ENCODE measurements at regions not wholly inside any gene's neighbourhood (a gene's known extent, or its start where the extent isn't known, plus 50 kb on each side); places are given as distances from the start of the nearest gene placed in this dataset.

DNA sequence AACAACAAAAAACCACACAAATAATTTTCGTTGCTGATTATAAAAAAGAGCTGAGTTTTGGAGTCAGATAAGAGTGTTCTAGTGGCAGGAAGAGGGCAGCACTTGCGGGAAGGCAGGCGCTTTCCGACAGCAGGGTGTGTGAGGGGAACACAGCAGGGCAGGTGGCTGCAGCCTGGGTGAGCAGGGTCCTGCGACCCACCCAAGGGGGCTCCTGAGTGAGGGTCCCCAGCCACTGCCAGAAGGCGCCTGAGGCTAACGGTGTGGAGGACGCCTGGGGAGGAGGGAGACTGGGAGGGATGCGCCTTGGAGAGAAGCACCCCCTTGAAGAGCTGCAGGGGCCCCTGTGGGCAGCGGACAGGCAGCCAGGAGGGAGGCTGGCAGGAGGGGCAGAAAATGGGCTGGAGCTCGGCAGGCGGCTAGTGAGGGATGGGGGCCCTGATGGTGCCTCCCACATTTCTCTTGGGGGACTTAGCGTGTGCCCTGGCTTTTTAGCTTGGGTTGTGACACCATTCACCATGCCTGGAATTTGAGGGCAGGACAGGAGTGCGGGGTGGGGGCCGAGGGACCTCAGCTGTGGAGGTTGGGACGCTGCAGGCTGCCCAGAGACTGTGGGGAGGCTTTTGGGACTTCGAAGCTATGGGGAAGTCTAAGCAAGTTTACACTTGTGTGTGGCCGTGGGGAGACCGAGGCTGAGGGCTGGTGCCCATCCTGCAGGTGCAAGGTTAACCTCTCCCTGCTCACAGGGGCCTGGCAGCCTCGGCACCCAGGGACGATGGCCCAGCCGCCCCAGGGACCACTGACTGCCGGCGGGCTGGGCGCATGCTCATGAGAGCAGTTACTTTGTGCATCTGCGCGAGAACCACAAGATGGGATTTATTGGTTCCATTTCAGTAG, 111.4 kb downstream of the SIK1 start:
- TF ChIP-seq, protein P1, sequence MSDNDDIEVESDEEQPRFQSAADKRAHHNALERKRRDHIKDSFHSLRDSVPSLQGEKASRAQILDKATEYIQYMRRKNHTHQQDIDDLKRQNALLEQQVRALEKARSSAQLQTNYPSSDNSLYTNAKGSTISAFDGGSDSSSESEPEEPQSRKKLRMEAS (IDR thresholded peaks at IDR 0.05) = no peak
- peak; percentile 27 for TF ChIP-seq RAD21 (IDR thresholded peaks at IDR 0.05; ENCODE audit: low read depth)
- intact Hi-C loops (cut with micrococcal nuclease) = no loop called here
- RAD21 ChIA-PET (ENCODE audit: low non-redundant PET in 1 of 2, low total read pairs in 2 of 2, uncharacterized antibody in 2 of 2, unreplicated experiment in 2 of 2) = no interaction called here

DNA sequence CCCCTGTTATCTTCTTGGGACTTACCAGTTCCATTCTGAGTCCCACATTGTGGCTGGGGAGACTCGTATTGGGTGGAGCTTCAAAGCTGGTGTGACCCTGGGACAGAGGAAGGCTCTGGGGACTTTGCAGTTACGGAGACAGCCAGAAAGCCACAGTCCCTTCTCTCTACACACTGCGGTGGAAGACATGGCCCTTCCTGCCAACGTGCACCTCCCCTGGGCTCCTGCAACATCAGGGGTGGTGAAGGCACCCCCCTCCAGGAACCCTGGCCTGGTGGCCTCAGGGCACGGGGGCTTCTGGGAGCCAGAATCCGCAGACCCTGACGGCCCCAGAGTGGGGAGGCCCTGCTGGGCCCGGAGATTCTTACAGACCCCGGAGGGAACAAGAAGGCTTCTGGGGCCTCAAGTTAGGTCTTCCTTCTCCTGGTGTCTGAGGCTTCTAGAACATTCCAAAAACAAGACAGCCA, 113.0 kb downstream of the SIK1 start:
- Histone ChIP-seq H4K20me1 (ENCODE audit: insufficient read depth) (no peaks in the 10 kb centered on the region), H3K27me3 (ENCODE audit: insufficient read depth, low read length) (no peaks in the 10 kb centered on the region), H3K9ac (ENCODE audit: low read length) (no peak overlapping the region), H3K79me2 (ENCODE audit: insufficient read depth, low read length) (no peaks in the 10 kb centered on the region), H3K4me1 (ENCODE audit: control insufficient read depth in 1 of 2, insufficient read depth in 2 of 2, low read length in 2 of 2) (no peaks in the 10 kb centered on the region), H3K9me3 (ENCODE audit: control insufficient read depth in 1 of 2, insufficient read depth in 1 of 2, low read depth in 1 of 2, low read length in 2 of 2) (peaks cover 0 to 6% of the 10 kb centered on the region in 2 experiments; a peak in 1 of 4 replicates), H3K9me2 (ENCODE audit: insufficient read depth) (no peaks in the 10 kb centered on the region), H3K27ac (ENCODE audit: low read depth, low read length) (no peak overlapping the region), H3K4me3 (replicated peaks in 1 of 2; ENCODE audit: low read depth in 1 of 2, low read length in 2 of 2) (no peak overlapping the region), H3K4me2 (ENCODE audit: low read length) (no peak overlapping the region), H3K36me3 (ENCODE audit: control insufficient read depth in 1 of 2, insufficient read depth in 2 of 2, low read length in 2 of 2) (no peaks in the 10 kb centered on the region), H2AFZ (ENCODE audit: low read depth, low read length, poor library complexity, severe bottlenecking) (no peak overlapping the region)
- CTCF ChIA-PET = no interaction called here
- ATAC-seq (no peak), DNase-seq (ENCODE audit: low read depth, low spot score) (no peak)
- intact Hi-C loops (cut with micrococcal nuclease) = no loop called here
- TF ChIP-seq EZH2 (IDR thresholded peaks at IDR 0.05) (no peak), ZNF274 (IDR thresholded peaks at IDR 0.05; ENCODE audit: low read depth, low read length) (no peak)
- RAD21 ChIA-PET (ENCODE audit: low non-redundant PET in 1 of 2, low total read pairs in 2 of 2, uncharacterized antibody in 2 of 2, unreplicated experiment in 2 of 2) = no interaction called here
- POLR2A ChIA-PET = no interaction called here
- BruUV-seq (replicated peaks) = no TSS peak

More for the DNA sequence above, 111.4 kb downstream of the SIK1 start:
- H3K4me3 ChIP-seq (replicated peaks in 1 of 2; ENCODE audit: low read depth in 1 of 2, low read length in 2 of 2) = no peak overlapping the region
- H3K9me2 ChIP-seq (ENCODE audit: insufficient read depth) = no peaks in the 10 kb centered on the region
- peak; percentile 46; the same call in 1 of the 2 replicates for ATAC-seq
- no peaks in the 10 kb centered on the region for H3K36me3 ChIP-seq (ENCODE audit: control insufficient read depth in 1 of 2, insufficient read depth in 2 of 2, low read length in 2 of 2)
- no peaks in the 10 kb centered on the region for H3K27me3 ChIP-seq (ENCODE audit: insufficient read depth, low read length)
- peaks cover 0 to 6% of the 10 kb centered on the region in 2 experiments; a peak in 1 of 4 replicates for H3K9me3 ChIP-seq (ENCODE audit: control insufficient read depth in 1 of 2, insufficient read depth in 1 of 2, low read depth in 1 of 2, low read length in 2 of 2)
- H2AFZ ChIP-seq (ENCODE audit: low read depth, low read length, poor library complexity, severe bottlenecking) = no peak overlapping the region
- H3K9ac ChIP-seq (ENCODE audit: low read length) = no peak overlapping the region
- H3K27ac ChIP-seq (ENCODE audit: low read depth, low read length) = no peak overlapping the region
- no peaks in the 10 kb centered on the region for H3K4me1 ChIP-seq (ENCODE audit: control insufficient read depth in 1 of 2, insufficient read depth in 2 of 2, low read length in 2 of 2)
- H3K4me2 ChIP-seq (ENCODE audit: low read length) = no peak overlapping the region
- no peak for DNase-seq (ENCODE audit: low read depth, low spot score)
- ChIA-PET CTCF (no interaction called here), POLR2A (no interaction called here)
- H4K20me1 ChIP-seq (ENCODE audit: insufficient read depth) = no peaks in the 10 kb centered on the region
- BruUV-seq (replicated peaks) = no TSS peak
- no peaks in the 10 kb centered on the region for H3K79me2 ChIP-seq (ENCODE audit: insufficient read depth, low read length)

Measured in HCT116 (cell line).